C4-2B (cell line): ENCODE measurements at regions not wholly inside any gene's neighbourhood (a gene's known extent, or its start where the extent isn't known, plus 50 kb on each side); places are given as distances from the start of the nearest gene placed in this dataset.

Experiments used
- CTCF ChIP-seq: fragments of 450-650 bp; conservative IDR thresholded peaks from 2 replicates; pipeline ENCODE4 v1.5.1; 2017; ENCODE audit warnings: mild to moderate bottlenecking
- ZFX ChIP-seq: fragments of 450-650 bp; IDR thresholded peaks from 2 replicates; pipeline ENCODE4 v1.6.1; 2017

- no peak for TF ChIP-seq CTCF
- TF ChIP-seq ZFX: no peak
Measured at GRCh38 chr5:2096887-2097505, 214.3 kb upstream of the IRX4 start.
